ENCODE measurements at regions not wholly inside any gene's neighbourhood (a gene's known extent, or its start where the extent isn't known, plus 50 kb on each side); places are given as distances from the start of the nearest gene placed in this dataset.
"Not testable (repeated sequence)": the region's sequence is repeated elsewhere in the genome, so short reads cannot be mapped to it uniquely, and the experiment has no call there.

DNA sequence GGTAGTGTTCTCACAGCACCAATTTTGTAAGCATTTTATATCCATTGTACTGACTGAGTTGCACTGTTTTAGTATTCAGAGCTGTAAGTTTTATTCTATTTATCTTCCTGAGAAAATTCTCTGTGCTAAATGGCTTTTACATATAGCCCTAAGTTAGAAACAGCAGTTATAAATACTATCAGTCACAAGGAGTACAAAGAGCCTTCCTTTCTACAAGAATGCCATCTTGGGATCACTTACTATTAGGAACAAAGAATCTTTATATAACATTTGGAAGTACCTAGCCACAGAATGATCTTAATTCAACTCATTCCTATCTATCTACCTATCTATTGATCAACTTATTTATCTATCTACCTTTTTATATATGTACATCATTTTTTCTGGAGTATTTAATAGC lies 423.9 kb upstream of the RGS18 start:
- no peaks in the 10 kb centered on the region for H3K36me3 ChIP-seq (ENCODE audit: control insufficient read depth in 2 of 2, insufficient read depth in 2 of 2, low read length in 2 of 2)
- no peaks in the 10 kb centered on the region for H3K4me1 ChIP-seq (ENCODE audit: control insufficient read depth, insufficient read depth, low read length)
- no peaks in the 10 kb centered on the region for H3K27me3 ChIP-seq (ENCODE audit: control insufficient read depth in 1 of 2, insufficient read depth in 2 of 2, low read length in 2 of 2)
- no peaks in the 10 kb centered on the region for H3K9me3 ChIP-seq (ENCODE audit: control insufficient read depth in 2 of 2, low read length in 2 of 2)
- no peak overlapping the region for H3K27ac ChIP-seq (ENCODE audit: low read length)
- H3K9ac ChIP-seq (ENCODE audit: low read length in 2 of 2): no peak overlapping the region
- H3K4me3 ChIP-seq (ENCODE audit: low read length in 2 of 2): no peak overlapping the region

DNA sequence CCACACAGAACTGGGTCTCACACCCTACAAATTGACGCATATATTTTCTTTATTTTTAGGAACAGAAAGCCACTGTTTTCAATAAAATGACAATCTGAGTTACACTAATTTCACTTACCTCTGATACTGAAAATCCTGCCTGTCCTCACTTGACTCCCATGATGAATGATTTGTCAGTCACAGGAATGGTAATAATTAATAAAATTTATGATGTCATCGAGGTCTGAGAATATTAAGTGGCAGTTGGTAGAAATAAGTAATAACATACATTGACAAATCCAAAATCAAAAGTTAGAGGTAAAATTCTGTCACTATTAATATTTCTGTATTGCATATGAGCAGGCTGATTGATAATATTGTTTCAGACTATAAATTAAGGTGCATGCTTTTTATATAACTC lies 418.7 kb upstream of the RGS18 start:
- Histone ChIP-seq H3K4me1 (ENCODE audit: control insufficient read depth, insufficient read depth, low read length) (no peaks in the 10 kb centered on the region), H3K9ac (ENCODE audit: low read length in 2 of 2) (no peak overlapping the region), H3K9me3 (ENCODE audit: control insufficient read depth in 2 of 2, low read length in 2 of 2) (no peaks in the 10 kb centered on the region), H3K4me3 (ENCODE audit: low read length in 2 of 2) (no peak overlapping the region), H3K27me3 (ENCODE audit: control insufficient read depth in 1 of 2, insufficient read depth in 2 of 2, low read length in 2 of 2) (no peaks in the 10 kb centered on the region), H3K27ac (ENCODE audit: low read length) (no peak overlapping the region), H3K36me3 (ENCODE audit: control insufficient read depth in 2 of 2, insufficient read depth in 2 of 2, low read length in 2 of 2) (no peaks in the 10 kb centered on the region)

- no peaks in the 10 kb centered on the region for H3K9me3 ChIP-seq (ENCODE audit: control insufficient read depth in 2 of 2, low read length in 2 of 2)
- no peaks in the 10 kb centered on the region for H3K27me3 ChIP-seq (ENCODE audit: control insufficient read depth in 1 of 2, insufficient read depth in 2 of 2, low read length in 2 of 2)
- H3K4me3 ChIP-seq (ENCODE audit: low read length in 2 of 2): no peak overlapping the region
- H3K9ac ChIP-seq (ENCODE audit: low read length in 2 of 2): no peak overlapping the region
- H3K4me1 ChIP-seq (ENCODE audit: control insufficient read depth, insufficient read depth, low read length): no peaks in the 10 kb centered on the region
- no peak overlapping the region for H3K27ac ChIP-seq (ENCODE audit: low read length)
- H3K36me3 ChIP-seq (ENCODE audit: control insufficient read depth in 2 of 2, insufficient read depth in 2 of 2, low read length in 2 of 2): no peaks in the 10 kb centered on the region
These were observed 405.9 kb upstream of the RGS18 start for GRCh38 chr1:191752342-191752741.

DNA sequence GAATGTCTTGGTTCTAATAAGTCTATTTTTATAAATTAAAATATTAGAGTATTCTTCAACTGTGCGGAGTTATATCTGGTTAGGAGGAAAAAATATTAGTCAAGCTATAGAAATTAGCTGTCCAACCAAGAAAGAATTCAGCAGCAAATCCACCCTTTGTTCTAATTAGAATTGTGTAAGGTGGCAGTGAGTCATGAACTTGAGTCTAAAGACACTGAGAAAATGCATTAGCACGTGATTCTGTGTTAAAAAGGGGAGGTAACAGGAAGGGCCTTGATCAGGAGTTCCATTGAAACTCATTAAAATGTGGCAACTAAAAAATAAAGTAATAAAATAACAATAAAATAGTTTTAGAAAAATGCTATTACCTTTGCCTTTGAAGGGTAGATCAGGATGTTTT lies 398.2 kb upstream of the RGS18 start:
- no peaks in the 10 kb centered on the region for H3K27me3 ChIP-seq (ENCODE audit: control insufficient read depth in 1 of 2, insufficient read depth in 2 of 2, low read length in 2 of 2)
- H3K4me3 ChIP-seq (ENCODE audit: low read length in 2 of 2): no peak overlapping the region
- no peak overlapping the region for H3K9ac ChIP-seq (ENCODE audit: low read length in 2 of 2)
- H3K9me3 ChIP-seq (ENCODE audit: control insufficient read depth in 2 of 2, low read length in 2 of 2): no peaks in the 10 kb centered on the region
- H3K36me3 ChIP-seq (ENCODE audit: control insufficient read depth in 2 of 2, insufficient read depth in 2 of 2, low read length in 2 of 2): no peaks in the 10 kb centered on the region
- no peaks in the 10 kb centered on the region for H3K4me1 ChIP-seq (ENCODE audit: control insufficient read depth, insufficient read depth, low read length)
- H3K27ac ChIP-seq (ENCODE audit: low read length): no peak overlapping the region

- Histone ChIP-seq H3K27me3 (ENCODE audit: control insufficient read depth in 1 of 2, insufficient read depth in 2 of 2, low read length in 2 of 2) (no peaks in the 10 kb centered on the region), H3K4me1 (ENCODE audit: control insufficient read depth, insufficient read depth, low read length) (no peaks in the 10 kb centered on the region), H3K9me3 (ENCODE audit: control insufficient read depth in 2 of 2, low read length in 2 of 2) (no peaks in the 10 kb centered on the region), H3K27ac (ENCODE audit: low read length) (no peak overlapping the region), H3K9ac (ENCODE audit: low read length in 2 of 2) (no peak overlapping the region), H3K4me3 (ENCODE audit: low read length in 2 of 2) (no peak overlapping the region), H3K36me3 (ENCODE audit: control insufficient read depth in 2 of 2, insufficient read depth in 2 of 2, low read length in 2 of 2) (no peaks in the 10 kb centered on the region)
These were observed 369.7 kb upstream of the RGS18 start for GRCh38 chr1:191788551-191788950.

DNA sequence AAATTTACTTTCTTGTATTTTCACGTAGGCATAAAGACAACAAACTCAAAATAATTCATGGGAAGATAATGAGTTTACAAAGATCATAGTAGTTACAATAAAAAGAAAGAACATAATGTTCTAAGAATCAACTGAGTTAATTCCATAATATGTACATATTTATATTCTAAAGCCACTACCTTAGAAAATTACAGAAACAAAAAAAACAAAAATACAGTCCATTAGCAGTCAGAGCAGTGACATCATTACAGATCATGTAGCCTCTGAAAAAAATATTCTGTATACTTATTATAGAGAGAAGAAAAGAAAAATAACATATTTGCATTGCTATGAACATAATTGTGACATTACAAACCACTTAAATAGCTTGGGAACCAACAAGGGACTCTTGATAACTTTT lies 360.1 kb upstream of the RGS18 start:
- Histone ChIP-seq H3K27ac (ENCODE audit: low read length) (no peak overlapping the region), H3K9me3 (ENCODE audit: control insufficient read depth in 2 of 2, low read length in 2 of 2) (no peaks in the 10 kb centered on the region), H3K4me1 (ENCODE audit: control insufficient read depth, insufficient read depth, low read length) (no peaks in the 10 kb centered on the region), H3K9ac (ENCODE audit: low read length in 2 of 2) (no peak overlapping the region), H3K27me3 (ENCODE audit: control insufficient read depth in 1 of 2, insufficient read depth in 2 of 2, low read length in 2 of 2) (no peaks in the 10 kb centered on the region), H3K36me3 (ENCODE audit: control insufficient read depth in 2 of 2, insufficient read depth in 2 of 2, low read length in 2 of 2) (no peaks in the 10 kb centered on the region), H3K4me3 (ENCODE audit: low read length in 2 of 2) (no peak overlapping the region)

- H3K36me3 ChIP-seq (ENCODE audit: control insufficient read depth in 2 of 2, insufficient read depth in 2 of 2, low read length in 2 of 2): no peaks in the 10 kb centered on the region
- no peaks in the 10 kb centered on the region for H3K27me3 ChIP-seq (ENCODE audit: control insufficient read depth in 1 of 2, insufficient read depth in 2 of 2, low read length in 2 of 2)
- no peaks in the 10 kb centered on the region for H3K9me3 ChIP-seq (ENCODE audit: control insufficient read depth in 2 of 2, low read length in 2 of 2)
- H3K4me3 ChIP-seq (ENCODE audit: low read length in 2 of 2): no peak overlapping the region
- H3K4me1 ChIP-seq (ENCODE audit: control insufficient read depth, insufficient read depth, low read length): no peaks in the 10 kb centered on the region
- H3K9ac ChIP-seq (ENCODE audit: low read length in 2 of 2): no peak overlapping the region
- no peak overlapping the region for H3K27ac ChIP-seq (ENCODE audit: low read length)
These were observed 354.0 kb upstream of the RGS18 start for GRCh38 chr1:191804311-191804710.

- H3K4me3 ChIP-seq (ENCODE audit: low read length in 2 of 2); H3K4me1 ChIP-seq (ENCODE audit: control insufficient read depth, insufficient read depth, low read length); H3K9me3 ChIP-seq (ENCODE audit: control insufficient read depth in 2 of 2, low read length in 2 of 2); H3K27ac ChIP-seq (ENCODE audit: low read length); H3K27me3 ChIP-seq (ENCODE audit: control insufficient read depth in 1 of 2, insufficient read depth in 2 of 2, low read length in 2 of 2); H3K9ac ChIP-seq (ENCODE audit: low read length in 2 of 2); H3K36me3 ChIP-seq (ENCODE audit: control insufficient read depth in 2 of 2, insufficient read depth in 2 of 2, low read length in 2 of 2): not testable (repeated sequence)
These were observed 344.7 kb upstream of the RGS18 start for GRCh38 chr1:191813593-191813992.

GRCh38 chr1:191818198-191818597 lies 340.1 kb upstream of the RGS18 start:
- H3K4me1 ChIP-seq (ENCODE audit: control insufficient read depth, insufficient read depth, low read length): no peaks in the 10 kb centered on the region
- H3K4me3 ChIP-seq (ENCODE audit: low read length in 2 of 2): no peak overlapping the region
- H3K9me3 ChIP-seq (ENCODE audit: control insufficient read depth in 2 of 2, low read length in 2 of 2): no peaks in the 10 kb centered on the region
- no peak overlapping the region for H3K27ac ChIP-seq (ENCODE audit: low read length)
- H3K27me3 ChIP-seq (ENCODE audit: control insufficient read depth in 1 of 2, insufficient read depth in 2 of 2, low read length in 2 of 2): no peaks in the 10 kb centered on the region
- no peaks in the 10 kb centered on the region for H3K36me3 ChIP-seq (ENCODE audit: control insufficient read depth in 2 of 2, insufficient read depth in 2 of 2, low read length in 2 of 2)
- no peak overlapping the region for H3K9ac ChIP-seq (ENCODE audit: low read length in 2 of 2)

- H3K9ac ChIP-seq (ENCODE audit: low read length in 2 of 2): no peak overlapping the region
These were observed 326.7 kb upstream of the RGS18 start for GRCh38 chr1:191831572-191831971.

GRCh38 chr1:191839891-191840290 lies 318.4 kb upstream of the RGS18 start:
- H3K27ac ChIP-seq (ENCODE audit: low read length): no peak overlapping the region
- H3K4me3 ChIP-seq (ENCODE audit: low read length in 2 of 2): no peak overlapping the region

More at GRCh38 chr1:191831572-191831971, 326.7 kb upstream of the RGS18 start:
- Histone ChIP-seq H3K36me3 (ENCODE audit: control insufficient read depth in 2 of 2, insufficient read depth in 2 of 2, low read length in 2 of 2) (no peaks in the 10 kb centered on the region), H3K4me3 (ENCODE audit: low read length in 2 of 2) (no peak overlapping the region), H3K4me1 (ENCODE audit: control insufficient read depth, insufficient read depth, low read length) (no peaks in the 10 kb centered on the region), H3K27me3 (ENCODE audit: control insufficient read depth in 1 of 2, insufficient read depth in 2 of 2, low read length in 2 of 2) (no peaks in the 10 kb centered on the region), H3K9me3 (ENCODE audit: control insufficient read depth in 2 of 2, low read length in 2 of 2) (no peaks in the 10 kb centered on the region), H3K27ac (ENCODE audit: low read length) (no peak overlapping the region)

More at GRCh38 chr1:191839891-191840290, 318.4 kb upstream of the RGS18 start:
- Histone ChIP-seq H3K9ac (ENCODE audit: low read length in 2 of 2) (no peak overlapping the region), H3K36me3 (ENCODE audit: control insufficient read depth in 2 of 2, insufficient read depth in 2 of 2, low read length in 2 of 2) (no peaks in the 10 kb centered on the region), H3K27me3 (ENCODE audit: control insufficient read depth in 1 of 2, insufficient read depth in 2 of 2, low read length in 2 of 2) (no peaks in the 10 kb centered on the region), H3K4me1 (ENCODE audit: control insufficient read depth, insufficient read depth, low read length) (no peaks in the 10 kb centered on the region), H3K9me3 (ENCODE audit: control insufficient read depth in 2 of 2, low read length in 2 of 2) (no peaks in the 10 kb centered on the region)

Data from stomach smooth muscle (tissue), 2 donors.